ENCODE measurements at regions not wholly inside any gene's neighbourhood (a gene's known extent, or its start where the extent isn't known, plus 50 kb on each side); places are given as distances from the start of the nearest gene placed in this dataset.
"Not testable (repeated sequence)": the region's sequence is repeated elsewhere in the genome, so short reads cannot be mapped to it uniquely, and the experiment has no call there.

- Histone ChIP-seq H3K9ac (ENCODE audit: control insufficient read depth, extremely low read depth, insufficient read depth, low read length) (no peak overlapping the region), H3K4me1 (ENCODE audit: control insufficient read depth, extremely low read depth, insufficient read depth, low read length) (no peaks in the 10 kb centered on the region), H3K27ac (ENCODE audit: control insufficient read depth, insufficient read depth, low read length) (no peak overlapping the region), H3K27me3 (ENCODE audit: control insufficient read depth, extremely low read depth, insufficient read depth, low read length) (peaks cover 5% of the 10 kb centered on the region), H3K4me3 (ENCODE audit: control insufficient read depth in 2 of 3, extremely low read depth in 1 of 3, insufficient read depth in 2 of 3, low read depth in 1 of 3, low read length in 3 of 3) (no peak overlapping the region), H3K9me3 (ENCODE audit: control insufficient read depth, low read depth, low read length) (no peaks in the 10 kb centered on the region), H3K79me2 (ENCODE audit: control insufficient read depth, insufficient read depth, low read length) (no peaks in the 10 kb centered on the region), H2AFZ (ENCODE audit: control insufficient read depth, low read length) (no peak overlapping the region), H3K4me2 (ENCODE audit: control insufficient read depth, extremely low read depth, insufficient read depth, low read depth, low read length) (no peak overlapping the region), H3K36me3 (ENCODE audit: control insufficient read depth in 2 of 2, extremely low read depth in 1 of 2, insufficient read depth in 2 of 2, low read length in 2 of 2) (no peaks in the 10 kb centered on the region), H3K9me1 (ENCODE audit: control insufficient read depth, extremely low read depth, insufficient read depth, low read length) (no peaks in the 10 kb centered on the region), H4K20me1 (ENCODE audit: control insufficient read depth, extremely low read depth, insufficient read depth, low read length) (no peaks in the 10 kb centered on the region)
- TF ChIP-seq EZH2 (IDR thresholded peaks at IDR 0.05; ENCODE audit: low read length): no peak
- no peak for TF ChIP-seq CTCF (optimal IDR thresholded peaks at IDR 0.05 in 1 of 3, IDR thresholded peaks at IDR 0.05 in 1 of 3, conservative IDR thresholded peaks at IDR 0.05 in 1 of 3; ENCODE audit: extremely low read depth in 1 of 3, insufficient read depth in 2 of 3, low read length in 3 of 3)
- DNase-seq (ENCODE audit: low read depth, low spot score): no peak
- dilution Hi-C loops (cut with MboI; ENCODE audit: extremely low pct_ligation_motif_present, low sequenced_read_pairs): no loop called here
- FAIRE-seq: no peak
Observed at GRCh38 chr5:14995229-14995628, 123.7 kb upstream of the ANKH start.

- FAIRE-seq; H3K9me3 ChIP-seq (ENCODE audit: control insufficient read depth, low read depth, low read length); H4K20me1 ChIP-seq (ENCODE audit: control insufficient read depth, extremely low read depth, insufficient read depth, low read length); H3K4me3 ChIP-seq (ENCODE audit: control insufficient read depth in 2 of 3, extremely low read depth in 1 of 3, insufficient read depth in 2 of 3, low read depth in 1 of 3, low read length in 3 of 3); H3K36me3 ChIP-seq (ENCODE audit: control insufficient read depth in 2 of 2, extremely low read depth in 1 of 2, insufficient read depth in 2 of 2, low read length in 2 of 2); dilution Hi-C loops (cut with MboI; ENCODE audit: extremely low pct_ligation_motif_present, low sequenced_read_pairs); DNase-seq (ENCODE audit: low read depth, low spot score); H3K4me2 ChIP-seq (ENCODE audit: control insufficient read depth, extremely low read depth, insufficient read depth, low read depth, low read length); H3K4me1 ChIP-seq (ENCODE audit: control insufficient read depth, extremely low read depth, insufficient read depth, low read length); H3K79me2 ChIP-seq (ENCODE audit: control insufficient read depth, insufficient read depth, low read length); H3K27me3 ChIP-seq (ENCODE audit: control insufficient read depth, extremely low read depth, insufficient read depth, low read length); H2AFZ ChIP-seq (ENCODE audit: control insufficient read depth, low read length); H3K9ac ChIP-seq (ENCODE audit: control insufficient read depth, extremely low read depth, insufficient read depth, low read length); H3K9me1 ChIP-seq (ENCODE audit: control insufficient read depth, extremely low read depth, insufficient read depth, low read length); H3K27ac ChIP-seq (ENCODE audit: control insufficient read depth, insufficient read depth, low read length): not testable (repeated sequence)
Observed at GRCh38 chr5:14993459-14994133, 122.0 kb upstream of the ANKH start.

GRCh38 chr5:14992751-14993458 lies 121.3 kb upstream of the ANKH start:
- DNase-seq (ENCODE audit: low read depth, low spot score); H3K9ac ChIP-seq (ENCODE audit: control insufficient read depth, extremely low read depth, insufficient read depth, low read length); H3K9me1 ChIP-seq (ENCODE audit: control insufficient read depth, extremely low read depth, insufficient read depth, low read length); H3K4me3 ChIP-seq (ENCODE audit: control insufficient read depth in 2 of 3, extremely low read depth in 1 of 3, insufficient read depth in 2 of 3, low read depth in 1 of 3, low read length in 3 of 3); H3K27ac ChIP-seq (ENCODE audit: control insufficient read depth, insufficient read depth, low read length); FAIRE-seq; H2AFZ ChIP-seq (ENCODE audit: control insufficient read depth, low read length); H3K9me3 ChIP-seq (ENCODE audit: control insufficient read depth, low read depth, low read length); H4K20me1 ChIP-seq (ENCODE audit: control insufficient read depth, extremely low read depth, insufficient read depth, low read length); H3K4me2 ChIP-seq (ENCODE audit: control insufficient read depth, extremely low read depth, insufficient read depth, low read depth, low read length); H3K27me3 ChIP-seq (ENCODE audit: control insufficient read depth, extremely low read depth, insufficient read depth, low read length); H3K4me1 ChIP-seq (ENCODE audit: control insufficient read depth, extremely low read depth, insufficient read depth, low read length); dilution Hi-C loops (cut with MboI; ENCODE audit: extremely low pct_ligation_motif_present, low sequenced_read_pairs); H3K36me3 ChIP-seq (ENCODE audit: control insufficient read depth in 2 of 2, extremely low read depth in 1 of 2, insufficient read depth in 2 of 2, low read length in 2 of 2); H3K79me2 ChIP-seq (ENCODE audit: control insufficient read depth, insufficient read depth, low read length): not testable (repeated sequence)
